SU-DHL-6 (cell line): ENCODE measurements at regions not wholly inside any gene's neighbourhood (a gene's known extent, or its start where the extent isn't known, plus 50 kb on each side); places are given as distances from the start of the nearest gene placed in this dataset.

ENCODE experiments used
- H2AFZ ChIP-seq: fragments of 200-600 bp; sonication (generic); 2 replicates; pipeline ENCODE4 v1.6.1; 2014; ENCODE audit warnings: low read depth, mild to moderate bottlenecking, moderate library complexity, mixed read lengths, antibody characterized with exemption, low read length; ENCODE audit not compliant: severe bottlenecking
- H3F3A ChIP-seq: fragments of 200-600 bp; shearing (Covaris generic); 2 replicates; pipeline ENCODE4 v1.6.0; 2016; ENCODE audit warnings: antibody characterized with exemption, mild to moderate bottlenecking; ENCODE audit not compliant: insufficient read depth
- H3K27ac ChIP-seq: fragments of 200-600 bp; sonication (generic); 2 replicates; pipeline ENCODE4 v1.5.1; 2016; ENCODE audit warnings: low read depth, mild to moderate bottlenecking, low read length, moderate library complexity, mixed read lengths
- H3K27me3 ChIP-seq: fragments of 200-600 bp; sonication (generic), shearing (Covaris generic); 2 replicates; pipeline ENCODE4 v1.6.0; 2014; ENCODE audit warnings: mild to moderate bottlenecking, low read length
- H3K36me3 ChIP-seq: fragments of 200-600 bp; sonication (generic); 2 replicates; pipeline ENCODE4 v1.6.1; 2014; ENCODE audit warnings: mild to moderate bottlenecking, low read length, mixed read lengths
- H3K4me2 ChIP-seq: fragments of 300-600, 200-600 bp; shearing (Covaris generic), sonication (generic); 2 replicates; pipeline ENCODE4 v1.6.0; 2014; ENCODE audit warnings: low read length, low read depth, mild to moderate bottlenecking; ENCODE audit not compliant: poor library complexity, severe bottlenecking
- H3K4me3 ChIP-seq: fragments of 200-600 bp; sonication (generic); 2 replicates; pipeline ENCODE4 v1.5.1; 2014; ENCODE audit warnings: antibody characterized with exemption, low read length, mild to moderate bottlenecking, mixed read lengths; ENCODE audit not compliant: insufficient read depth, poor library complexity, severe bottlenecking
- H3K79me2 ChIP-seq: fragments of 200-600 bp; sonication (generic); 2 replicates; pipeline ENCODE4 v1.6.1; 2014; ENCODE audit warnings: mild to moderate bottlenecking, low read length, moderate library complexity; ENCODE audit not compliant: insufficient read depth
- H3K9ac ChIP-seq: fragments of 200-600 bp; sonication (generic); 2 replicates; pipeline ENCODE4 v1.7.0; 2014; ENCODE audit warnings: mild to moderate bottlenecking, low read length
- H3K9me2 ChIP-seq: fragments of 200-600 bp; sonication (generic); replicated peaks from 2 replicates; pipeline ENCODE4 v1.6.1; 2014; ENCODE audit warnings: low read length; ENCODE audit not compliant: insufficient read depth
- H3K9me3 ChIP-seq: fragments of 200-600 bp; sonication (generic); 2 replicates; pipeline ENCODE4 v1.6.1; 2014; ENCODE audit warnings: low read length, mixed read lengths; ENCODE audit not compliant: insufficient read depth
- H4K20me1 ChIP-seq: fragments of 200-600 bp; sonication (generic); 2 replicates; pipeline ENCODE4 v1.6.1; 2014; ENCODE audit warnings: low read depth, mild to moderate bottlenecking, antibody characterized with exemption, low read length, moderate library complexity, mixed read lengths
- EZH2phosphoT487 ChIP-seq: fragments of 200-600 bp; sonication (generic), shearing (Covaris generic); conservative IDR thresholded peaks from 2 replicates; pipeline ENCODE4 v1.6.1; 2018; ENCODE audit warnings: mild to moderate bottlenecking, antibody characterized with exemption, low read length, moderate library complexity, mixed read lengths
- TF ChIP-seq, protein P1 (sequence below): fragments of 200-600 bp; sonication (generic); IDR thresholded peaks from one replicate; pipeline ENCODE4 v1.5.1; 2017; ENCODE audit warnings: antibody characterized with exemption, mild to moderate bottlenecking, low read length, moderate library complexity; ENCODE audit not compliant: insufficient read depth, poor library complexity, severe bottlenecking

DNA sequence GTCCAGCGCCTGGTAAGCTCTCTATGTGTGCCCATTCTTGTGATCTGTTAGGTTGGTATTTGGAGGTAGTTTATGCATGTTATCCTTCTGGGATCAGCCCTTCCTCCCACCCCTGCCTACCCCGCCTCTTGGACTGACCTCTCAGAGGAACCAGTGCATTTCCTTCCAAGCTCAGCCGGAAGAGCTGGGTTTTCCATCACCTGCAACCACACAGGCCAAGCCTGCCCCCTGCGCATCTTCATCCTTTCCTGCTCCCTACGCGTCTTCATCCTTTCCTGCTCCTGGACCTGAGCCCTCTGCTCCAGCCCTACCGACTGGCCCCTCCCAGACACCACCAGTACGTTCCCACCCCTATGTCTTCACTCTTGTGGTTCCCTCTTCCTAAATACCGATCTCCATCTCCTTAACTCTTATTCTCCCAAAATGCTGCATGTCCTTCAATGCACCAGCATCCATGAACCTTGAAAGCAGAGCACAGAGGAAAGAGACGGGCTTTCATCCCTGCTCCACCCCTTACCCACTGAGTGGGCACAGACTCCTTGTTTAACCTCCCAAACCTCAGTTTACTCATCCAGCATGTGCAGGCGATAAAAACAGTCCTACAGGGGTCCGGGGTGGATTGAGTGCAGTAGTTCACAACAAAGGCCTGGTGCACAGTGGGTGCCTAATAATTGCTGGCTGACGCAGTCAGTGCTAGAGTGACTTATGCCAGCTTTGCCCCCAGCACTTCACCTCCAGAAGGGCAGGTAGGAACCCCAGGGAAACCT is 526.3 kb downstream of the MATN1 start:
- Histone ChIP-seq H3F3A (no peaks in the 10 kb centered on the region), H3K9me3 (no peaks in the 10 kb centered on the region), H3K27ac (no peak overlapping the region), H3K4me3 (no peak overlapping the region), H3K36me3 (no peaks in the 10 kb centered on the region), H3K4me2 (no peak overlapping the region), H2AFZ (no peak overlapping the region), H3K79me2 (no peaks in the 10 kb centered on the region), H3K9me2 (no peaks in the 10 kb centered on the region), H3K9ac (no peak overlapping the region), H4K20me1 (no peaks in the 10 kb centered on the region), H3K27me3 (no peaks in the 10 kb centered on the region)
- TF ChIP-seq EZH2phosphoT487 = no peak
- TF ChIP-seq, protein P1, sequence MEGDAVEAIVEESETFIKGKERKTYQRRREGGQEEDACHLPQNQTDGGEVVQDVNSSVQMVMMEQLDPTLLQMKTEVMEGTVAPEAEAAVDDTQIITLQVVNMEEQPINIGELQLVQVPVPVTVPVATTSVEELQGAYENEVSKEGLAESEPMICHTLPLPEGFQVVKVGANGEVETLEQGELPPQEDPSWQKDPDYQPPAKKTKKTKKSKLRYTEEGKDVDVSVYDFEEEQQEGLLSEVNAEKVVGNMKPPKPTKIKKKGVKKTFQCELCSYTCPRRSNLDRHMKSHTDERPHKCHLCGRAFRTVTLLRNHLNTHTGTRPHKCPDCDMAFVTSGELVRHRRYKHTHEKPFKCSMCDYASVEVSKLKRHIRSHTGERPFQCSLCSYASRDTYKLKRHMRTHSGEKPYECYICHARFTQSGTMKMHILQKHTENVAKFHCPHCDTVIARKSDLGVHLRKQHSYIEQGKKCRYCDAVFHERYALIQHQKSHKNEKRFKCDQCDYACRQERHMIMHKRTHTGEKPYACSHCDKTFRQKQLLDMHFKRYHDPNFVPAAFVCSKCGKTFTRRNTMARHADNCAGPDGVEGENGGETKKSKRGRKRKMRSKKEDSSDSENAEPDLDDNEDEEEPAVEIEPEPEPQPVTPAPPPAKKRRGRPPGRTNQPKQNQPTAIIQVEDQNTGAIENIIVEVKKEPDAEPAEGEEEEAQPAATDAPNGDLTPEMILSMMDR = no peak

DNA sequence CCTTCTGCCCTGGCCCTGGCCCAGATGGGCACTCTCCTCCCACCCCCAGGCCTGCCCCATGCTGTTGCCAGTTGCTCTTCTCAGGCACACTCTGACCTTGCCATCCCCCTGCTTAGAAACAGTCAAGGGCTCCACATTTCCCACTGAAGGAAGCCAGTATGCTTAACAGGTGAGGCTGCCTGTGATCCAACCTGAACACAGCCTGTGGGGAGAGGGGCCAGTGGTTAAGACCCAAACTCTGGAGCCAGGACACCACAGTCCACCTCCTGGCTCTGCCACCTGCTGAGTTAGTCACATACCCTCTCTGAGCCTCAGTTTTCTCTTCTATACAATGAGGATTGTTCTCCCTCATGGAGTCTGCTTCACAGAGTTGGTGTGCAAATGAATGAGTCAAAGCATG is 526.9 kb downstream of the MATN1 start:
- no peak for TF ChIP-seq EZH2phosphoT487
- TF ChIP-seq, protein P1 = no peak
- no peak overlapping the region for H3K27ac ChIP-seq
- no peak overlapping the region for H3K4me2 ChIP-seq
- no peaks in the 10 kb centered on the region for H3K36me3 ChIP-seq
- no peak overlapping the region for H2AFZ ChIP-seq
- no peaks in the 10 kb centered on the region for H4K20me1 ChIP-seq
- no peaks in the 10 kb centered on the region for H3F3A ChIP-seq
- no peaks in the 10 kb centered on the region for H3K79me2 ChIP-seq
- H3K4me3 ChIP-seq = no peak overlapping the region
- H3K9me2 ChIP-seq = no peaks in the 10 kb centered on the region
- H3K27me3 ChIP-seq = no peaks in the 10 kb centered on the region
- H3K9me3 ChIP-seq = no peaks in the 10 kb centered on the region
- H3K9ac ChIP-seq = no peak overlapping the region

DNA sequence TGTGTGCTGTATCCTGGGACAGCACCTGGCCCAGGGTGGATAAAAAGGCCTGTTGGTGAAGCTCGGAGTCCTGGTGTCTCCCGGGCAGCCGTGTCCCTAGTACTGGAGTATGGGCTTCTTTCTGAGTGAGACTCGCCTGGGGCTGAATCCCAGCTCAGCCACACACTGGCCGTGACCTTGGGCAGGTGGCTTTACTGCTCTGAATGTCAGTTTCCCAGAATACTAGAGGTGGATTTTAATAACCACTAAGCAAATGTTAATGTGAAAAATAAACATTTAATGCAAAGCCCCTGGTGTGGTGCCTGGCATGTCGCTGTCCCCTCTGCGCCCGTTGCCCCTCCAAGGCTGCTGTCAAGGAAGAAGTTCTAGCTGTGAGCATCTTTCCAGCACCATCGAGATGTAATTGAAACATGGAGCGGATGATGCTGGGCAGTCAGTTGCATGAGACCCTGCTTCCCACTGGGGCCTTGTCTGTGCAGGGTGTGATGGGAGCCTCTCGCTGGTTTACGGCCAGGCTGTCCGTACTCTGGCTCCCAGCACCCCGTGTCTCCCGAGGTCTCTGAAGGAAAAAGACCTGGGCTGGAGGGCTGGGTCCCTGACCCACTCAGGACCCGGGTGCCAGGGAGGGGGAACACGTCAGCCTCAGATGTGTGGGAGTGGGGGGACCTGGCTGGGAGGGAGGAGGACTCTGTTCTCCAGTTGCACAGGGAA is 527.8 kb downstream of the MATN1 start:
- Histone ChIP-seq H4K20me1 (no peaks in the 10 kb centered on the region), H3K79me2 (no peaks in the 10 kb centered on the region), H2AFZ (no peak overlapping the region), H3K9ac (no peak overlapping the region), H3K4me3 (no peak overlapping the region), H3K36me3 (no peaks in the 10 kb centered on the region), H3K9me2 (no peaks in the 10 kb centered on the region), H3K27ac (no peak overlapping the region), H3K4me2 (no peak overlapping the region), H3F3A (no peaks in the 10 kb centered on the region), H3K9me3 (no peaks in the 10 kb centered on the region), H3K27me3 (no peaks in the 10 kb centered on the region)
- TF ChIP-seq, protein P1 = no peak
- no peak for TF ChIP-seq EZH2phosphoT487
